Testis (tissue), 2 donors: ENCODE measurements at regions not wholly inside any gene's neighbourhood (a gene's known extent, or its start where the extent isn't known, plus 50 kb on each side); places are given as distances from the start of the nearest gene placed in this dataset.

Experiments
- POLR2A ChIP-seq: fragments of 450-650 bp; IDR thresholded peaks from one replicate; pipeline ENCODE4 v1.6.1; 2017; ENCODE audit warnings: antibody characterized with exemption, mild to moderate bottlenecking, moderate library complexity
- TF ChIP-seq, protein P1 (sequence below), 3 experiments: fragments of 450-650 bp in 2 of 3; fragments of 200-600 bp in 1 of 3; sonication (generic) in 1 of 3; IDR thresholded peaks; one replicate each; pipeline ENCODE4 v1.5.1; 2016 to 2019; ENCODE audit warnings: antibody characterized with exemption in 3 of 3, mild to moderate bottlenecking in 2 of 3, moderate library complexity in 1 of 3

DNA sequence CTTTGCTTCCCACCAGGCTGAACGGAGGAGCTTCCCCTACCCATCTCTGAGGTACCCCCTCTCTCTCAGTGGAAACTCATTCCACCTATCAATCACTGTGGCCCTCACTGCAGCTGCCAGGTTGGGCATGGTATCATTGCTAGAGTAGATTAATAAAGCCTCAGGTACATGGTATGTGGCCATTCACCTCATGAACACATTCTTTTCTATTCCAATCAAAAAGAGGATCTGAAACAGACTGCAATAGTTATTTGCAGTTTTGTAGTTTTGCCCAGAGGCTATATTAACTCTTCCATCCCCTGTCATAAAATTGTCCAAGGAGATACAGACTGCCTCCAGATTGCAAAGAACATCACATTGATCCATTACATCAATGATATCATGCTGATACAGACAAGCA lies 85.8 kb upstream of the MVB12B start:
- TF ChIP-seq, protein P1, sequence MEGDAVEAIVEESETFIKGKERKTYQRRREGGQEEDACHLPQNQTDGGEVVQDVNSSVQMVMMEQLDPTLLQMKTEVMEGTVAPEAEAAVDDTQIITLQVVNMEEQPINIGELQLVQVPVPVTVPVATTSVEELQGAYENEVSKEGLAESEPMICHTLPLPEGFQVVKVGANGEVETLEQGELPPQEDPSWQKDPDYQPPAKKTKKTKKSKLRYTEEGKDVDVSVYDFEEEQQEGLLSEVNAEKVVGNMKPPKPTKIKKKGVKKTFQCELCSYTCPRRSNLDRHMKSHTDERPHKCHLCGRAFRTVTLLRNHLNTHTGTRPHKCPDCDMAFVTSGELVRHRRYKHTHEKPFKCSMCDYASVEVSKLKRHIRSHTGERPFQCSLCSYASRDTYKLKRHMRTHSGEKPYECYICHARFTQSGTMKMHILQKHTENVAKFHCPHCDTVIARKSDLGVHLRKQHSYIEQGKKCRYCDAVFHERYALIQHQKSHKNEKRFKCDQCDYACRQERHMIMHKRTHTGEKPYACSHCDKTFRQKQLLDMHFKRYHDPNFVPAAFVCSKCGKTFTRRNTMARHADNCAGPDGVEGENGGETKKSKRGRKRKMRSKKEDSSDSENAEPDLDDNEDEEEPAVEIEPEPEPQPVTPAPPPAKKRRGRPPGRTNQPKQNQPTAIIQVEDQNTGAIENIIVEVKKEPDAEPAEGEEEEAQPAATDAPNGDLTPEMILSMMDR (IDR thresholded peaks at IDR 0.05) = no peak
- no peak for TF ChIP-seq POLR2A
